ENCODE measurements at regions not wholly inside any gene's neighbourhood (a gene's known extent, or its start where the extent isn't known, plus 50 kb on each side); places are given as distances from the start of the nearest gene placed in this dataset.

GRCh38 chr9:134591573-134591981, 50.0 kb upstream of the COL5A1 start:
- TF ChIP-seq POLR2AphosphoS5 (IDR thresholded peaks at IDR 0.05; ENCODE audit: borderline replicate concordance, low read depth, low read length) (no peak), EZH2 (IDR thresholded peaks at IDR 0.05) (no peak), FOXP2 (optimal IDR thresholded peaks at IDR 0.05; ENCODE audit: control extremely low read depth, extremely low read length, insufficient read depth) (no peak)

Measured in SK-N-MC (cell line).